ENCODE measurements at regions not wholly inside any gene's neighbourhood (a gene's known extent, or its start where the extent isn't known, plus 50 kb on each side); places are given as distances from the start of the nearest gene placed in this dataset.
"Not testable (repeated sequence)": the region's sequence is repeated elsewhere in the genome, so short reads cannot be mapped to it uniquely, and the experiment has no call there.

GRCh38 chr6:156282087-156282486, 495.1 kb upstream of the ARID1B start:
- no peak for DNase-seq (ENCODE audit: low read depth)

- no peak for DNase-seq (ENCODE audit: low read depth)
Measured at GRCh38 chr6:156281266-156281665, 495.9 kb upstream of the ARID1B start.

- DNase-seq (ENCODE audit: low read depth) = no peak
Measured at GRCh38 chr6:156280065-156280464, 497.1 kb upstream of the ARID1B start.

- DNase-seq (ENCODE audit: low read depth) = no peak
Measured at GRCh38 chr6:156279261-156279969, 497.8 kb upstream of the ARID1B start.

- DNase-seq (ENCODE audit: low read depth) = no peak
Measured at GRCh38 chr6:156273065-156273711, 504.0 kb upstream of the ARID1B start.

- no peak for DNase-seq (ENCODE audit: low read depth)
Measured at GRCh38 chr6:156269751-156270369, 507.3 kb upstream of the ARID1B start.

- no peak for DNase-seq (ENCODE audit: low read depth)
Measured at GRCh38 chr6:156268849-156269248, 508.3 kb upstream of the ARID1B start.

GRCh38 chr6:156262014-156262413, 515.2 kb upstream of the ARID1B start:
- no peak for DNase-seq (ENCODE audit: low read depth)

- no peak for DNase-seq (ENCODE audit: low read depth)
Measured at GRCh38 chr6:156260815-156261214, 516.4 kb upstream of the ARID1B start.

GRCh38 chr6:156258981-156259380, 518.2 kb upstream of the ARID1B start:
- DNase-seq (ENCODE audit: low read depth) = no peak

- DNase-seq (ENCODE audit: low read depth) = no peak
Measured at GRCh38 chr6:156256161-156256560, 521.0 kb upstream of the ARID1B start.

- no peak for DNase-seq (ENCODE audit: low read depth)
Measured at GRCh38 chr6:156254240-156254639, 522.9 kb upstream of the ARID1B start.

GRCh38 chr6:156250593-156250992, 526.6 kb upstream of the ARID1B start:
- no peak for DNase-seq (ENCODE audit: low read depth)

GRCh38 chr6:156242206-156242605, 535.0 kb upstream of the ARID1B start:
- DNase-seq (ENCODE audit: low read depth) = no peak

- no peak for DNase-seq (ENCODE audit: low read depth)
Measured at GRCh38 chr6:156231026-156231765, 546.0 kb upstream of the ARID1B start.

GRCh38 chr6:156219973-156220372, 557.2 kb upstream of the ARID1B start:
- DNase-seq (ENCODE audit: low read depth) = no peak

- DNase-seq (ENCODE audit: low read depth) = no peak
Measured at GRCh38 chr6:156205678-156206077, 571.5 kb upstream of the ARID1B start.

- no peak for DNase-seq (ENCODE audit: low read depth)
Measured at GRCh38 chr6:156199182-156199581, 578.0 kb upstream of the ARID1B start.

- no peak for DNase-seq (ENCODE audit: low read depth)
Measured at GRCh38 chr6:156197513-156197912, 579.7 kb upstream of the ARID1B start.

- no peak for DNase-seq (ENCODE audit: low read depth)
Measured at GRCh38 chr6:156194981-156195380, 582.2 kb upstream of the ARID1B start.

- DNase-seq (ENCODE audit: low read depth) = no peak
Measured at GRCh38 chr6:156193381-156193780, 583.8 kb upstream of the ARID1B start.

- DNase-seq (ENCODE audit: low read depth) = no peak
Measured at GRCh38 chr6:156191895-156192294, 585.3 kb upstream of the ARID1B start.

- DNase-seq (ENCODE audit: low read depth) = not testable (repeated sequence)
Measured at GRCh38 chr6:156191390-156191789, 585.8 kb upstream of the ARID1B start.

All from T-helper 22 cell (primary cell).